ENCODE measurements at regions not wholly inside any gene's neighbourhood (a gene's known extent, or its start where the extent isn't known, plus 50 kb on each side); places are given as distances from the start of the nearest gene placed in this dataset.

DNA sequence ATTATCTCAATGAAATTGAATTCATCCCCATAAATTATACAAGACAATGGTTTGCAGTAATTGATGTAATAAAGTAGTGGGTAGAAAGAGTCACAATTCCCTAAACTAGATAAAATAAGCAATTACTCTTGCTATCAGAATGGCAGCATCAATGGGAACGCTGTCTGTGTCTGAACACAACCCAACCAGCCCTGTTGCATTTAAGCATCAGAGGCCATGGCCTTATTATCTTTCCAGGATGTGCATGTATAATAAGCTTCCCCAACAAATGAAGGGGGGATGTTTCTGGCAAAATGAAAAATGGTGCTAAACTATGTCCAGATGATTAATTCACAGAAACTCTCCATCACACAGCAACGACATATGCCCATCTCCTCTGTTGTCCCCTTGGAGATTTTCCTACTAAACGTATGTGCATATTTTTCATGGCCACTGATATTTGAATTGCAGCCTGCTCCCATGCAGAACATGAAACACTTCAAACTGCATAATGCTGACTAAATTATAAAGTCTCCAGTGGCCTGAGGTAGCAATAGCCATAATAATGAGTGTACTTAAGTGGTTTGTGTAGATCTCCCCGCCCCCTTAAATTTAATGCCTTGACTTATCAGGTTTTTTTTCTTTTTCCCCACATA is 306.9 kb upstream of the ADAMTS16 start:
- DNase-seq (ENCODE audit: insufficient read length, low spot score) (no peak), FAIRE-seq (no peak)

DNA sequence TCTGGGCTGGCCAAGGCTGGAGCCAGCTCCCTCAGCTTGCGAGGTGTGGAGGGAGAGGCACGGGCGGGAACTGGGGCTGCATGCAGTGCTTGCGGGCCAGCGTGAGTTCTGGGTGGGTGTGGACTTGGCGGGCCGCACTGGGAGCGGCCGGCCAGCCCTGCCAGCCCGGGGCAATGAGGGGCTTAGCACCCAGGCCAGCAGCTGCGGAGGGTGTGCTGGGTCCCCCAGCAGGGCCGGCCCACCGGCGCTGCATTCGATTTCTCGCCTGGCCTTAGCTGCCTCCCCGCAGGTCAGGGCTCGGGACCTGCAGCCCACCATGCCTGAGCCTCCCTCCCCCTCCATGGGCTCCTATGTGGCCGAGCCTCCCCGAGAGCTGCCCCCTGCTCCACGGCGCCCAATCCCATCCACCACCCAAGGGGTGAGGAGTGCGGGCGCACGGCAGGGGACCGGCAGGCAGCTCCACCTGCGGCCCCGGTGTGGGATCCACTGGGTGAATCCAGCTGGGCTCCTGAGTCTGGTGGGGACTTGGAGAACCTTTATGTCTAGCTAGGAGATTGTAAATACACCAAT is 302.6 kb upstream of the ADAMTS16 start:
- FAIRE-seq, result no peak

DNA sequence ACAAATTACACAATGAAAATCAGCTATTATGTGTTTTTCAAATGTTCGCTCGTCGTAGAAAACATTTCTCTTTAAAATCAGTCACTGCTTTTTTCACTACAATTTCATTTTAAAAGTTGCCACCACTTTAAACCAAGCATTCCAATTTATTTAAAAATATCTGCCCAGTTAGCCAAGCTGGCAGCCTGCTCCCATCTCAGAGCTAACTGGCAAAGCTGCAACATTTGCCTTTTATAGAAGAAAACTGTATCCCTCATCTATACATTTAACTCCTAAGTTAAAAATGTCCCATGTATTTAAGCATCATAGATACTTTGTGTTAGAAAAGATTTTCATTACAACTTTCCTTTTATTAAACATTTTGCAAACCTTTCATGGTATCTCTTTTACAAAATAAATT is 294.9 kb upstream of the ADAMTS16 start:
- no peak for FAIRE-seq

More for the DNA sequence above, 302.6 kb upstream of the ADAMTS16 start:
- DNase-seq (ENCODE audit: insufficient read length, low spot score), result no peak

DNA sequence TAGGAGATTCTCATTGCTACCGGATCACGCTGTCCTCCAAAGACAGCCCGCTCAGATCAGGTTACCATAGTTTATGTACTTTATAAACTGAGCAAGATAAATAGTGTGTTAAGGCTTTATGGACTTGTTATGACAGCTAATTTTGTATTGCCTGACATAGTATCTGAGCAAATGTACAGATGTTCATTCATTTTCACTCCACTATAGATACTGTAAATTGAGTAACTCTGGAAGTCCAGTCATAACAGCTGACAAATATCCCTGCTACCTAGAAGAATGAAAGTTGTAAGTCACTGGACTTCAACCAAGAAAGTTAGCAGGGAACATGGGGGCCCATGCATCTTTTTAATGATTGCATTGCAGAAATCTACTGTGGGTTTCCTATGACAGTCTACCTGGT is 292.4 kb upstream of the ADAMTS16 start:
- no peak for DNase-seq (ENCODE audit: insufficient read length, low spot score)
- FAIRE-seq, result no peak

More for the DNA sequence above, 294.9 kb upstream of the ADAMTS16 start:
- no peak for DNase-seq (ENCODE audit: insufficient read length, low spot score)

DNA sequence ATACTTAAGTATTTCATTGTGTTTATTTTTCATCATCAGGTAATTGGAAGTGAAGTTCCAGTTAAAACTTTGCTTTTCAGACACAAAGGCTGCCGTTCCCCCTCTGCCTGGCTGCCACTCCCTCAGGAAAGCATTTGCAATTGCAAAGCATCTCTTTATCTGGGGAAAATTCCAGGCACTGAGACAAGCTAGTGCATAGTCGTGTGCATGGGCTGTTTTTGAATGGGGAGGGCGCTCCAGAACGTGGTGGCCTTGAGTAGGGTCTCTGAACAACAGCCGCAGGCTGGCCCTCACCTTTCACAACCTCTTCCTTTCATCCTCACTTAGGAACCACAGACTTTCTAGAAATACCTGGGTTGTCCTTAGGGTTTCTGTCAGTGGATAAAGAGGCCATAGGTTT is 285.1 kb upstream of the ADAMTS16 start:
- no peak for DNase-seq (ENCODE audit: insufficient read length, low spot score)
- no peak for FAIRE-seq

DNA sequence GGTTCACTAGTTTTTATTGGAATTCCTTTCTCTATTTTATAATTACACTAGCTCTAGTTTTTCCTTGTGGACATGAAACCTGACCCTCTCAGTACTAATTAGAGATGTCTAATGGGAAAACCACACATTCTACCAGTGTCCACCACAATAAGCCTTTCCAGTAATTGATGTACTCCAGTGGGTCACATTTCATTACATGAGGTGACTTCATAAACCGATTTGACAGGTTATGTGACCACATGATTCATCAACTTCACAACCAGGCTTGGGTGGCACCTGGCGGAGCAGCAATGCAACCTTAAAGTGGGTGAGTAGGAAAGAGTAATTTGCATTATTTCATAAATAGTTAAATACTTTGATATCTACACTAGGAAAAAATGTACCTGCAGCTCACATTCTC is 284.2 kb upstream of the ADAMTS16 start:
- DNase-seq (ENCODE audit: insufficient read length, low spot score), result no peak
- no peak for FAIRE-seq

DNA sequence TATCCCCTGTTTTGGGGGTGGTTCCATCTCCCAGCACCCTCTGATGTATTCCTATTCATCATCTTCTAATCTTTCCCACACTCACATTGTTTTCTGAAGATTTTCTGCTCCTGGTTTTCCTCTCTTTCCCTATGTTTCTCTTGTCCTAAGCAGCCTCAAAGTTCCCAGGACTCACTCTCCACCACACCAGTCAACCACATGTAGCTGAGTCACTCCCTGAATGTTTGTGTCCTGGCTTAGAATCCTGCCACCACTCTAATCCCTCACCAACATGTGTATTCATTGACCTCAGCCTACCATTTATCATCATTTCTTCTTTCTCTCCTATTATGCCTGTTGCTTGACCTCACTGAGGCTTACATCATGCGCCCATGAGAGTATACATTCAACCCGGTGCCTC is 282.4 kb upstream of the ADAMTS16 start:
- FAIRE-seq (no peak), DNase-seq (ENCODE audit: insufficient read length, low spot score) (no peak)

DNA sequence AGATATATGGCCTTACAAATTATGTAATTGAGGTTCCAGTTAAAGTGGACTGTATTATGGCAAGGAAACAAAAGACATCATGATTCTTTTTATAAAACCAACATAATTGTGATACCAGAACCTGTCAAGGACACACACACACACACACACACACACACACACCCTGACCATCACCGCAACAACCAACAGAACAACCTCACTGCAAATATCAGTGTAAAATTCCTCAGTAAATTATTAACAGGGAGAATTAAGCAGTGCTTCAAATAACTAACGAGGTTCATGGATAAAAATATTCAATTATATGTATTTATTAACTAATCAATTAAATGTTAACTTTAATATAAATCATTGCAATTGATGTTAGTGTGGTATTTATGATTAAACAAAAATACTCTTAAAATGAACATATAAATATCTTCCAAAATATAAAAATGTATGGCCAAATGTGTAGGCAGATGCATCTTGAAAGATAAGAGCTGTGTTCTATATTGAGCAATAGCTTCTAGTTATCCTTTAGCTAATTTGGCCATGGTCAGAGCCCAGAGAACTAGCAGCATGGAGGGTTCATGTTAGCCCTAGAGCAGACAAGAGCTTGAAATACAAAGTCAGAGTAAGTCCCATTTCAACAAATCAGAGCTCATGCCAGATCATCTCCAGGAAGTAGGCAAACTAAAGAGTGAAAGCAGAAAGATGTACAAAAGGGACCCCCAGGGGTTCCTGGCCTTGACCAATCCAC is 280.5 kb upstream of the ADAMTS16 start:
- FAIRE-seq, result no peak
- no peak for DNase-seq (ENCODE audit: insufficient read length, low spot score)

DNA sequence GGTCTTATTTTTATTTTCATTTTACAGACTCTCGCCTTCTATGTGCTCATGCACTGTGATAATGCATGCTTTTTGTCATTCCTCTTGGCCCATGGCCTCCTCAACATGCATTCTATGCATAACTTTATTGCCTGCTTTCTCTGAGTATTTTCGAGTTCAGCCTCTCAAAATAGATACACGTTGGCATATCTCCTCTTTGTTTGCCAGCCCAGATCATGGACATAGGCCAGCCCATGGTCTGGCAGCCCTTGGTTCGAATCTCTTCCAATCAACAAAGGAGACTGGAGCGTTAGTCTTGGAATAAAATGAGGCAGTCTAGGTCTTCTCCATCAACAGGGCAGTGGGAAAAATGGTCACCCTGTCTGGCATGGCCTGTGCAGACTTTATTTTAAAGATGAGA is 279.5 kb upstream of the ADAMTS16 start:
- DNase-seq (ENCODE audit: insufficient read length, low spot score), result no peak

DNA sequence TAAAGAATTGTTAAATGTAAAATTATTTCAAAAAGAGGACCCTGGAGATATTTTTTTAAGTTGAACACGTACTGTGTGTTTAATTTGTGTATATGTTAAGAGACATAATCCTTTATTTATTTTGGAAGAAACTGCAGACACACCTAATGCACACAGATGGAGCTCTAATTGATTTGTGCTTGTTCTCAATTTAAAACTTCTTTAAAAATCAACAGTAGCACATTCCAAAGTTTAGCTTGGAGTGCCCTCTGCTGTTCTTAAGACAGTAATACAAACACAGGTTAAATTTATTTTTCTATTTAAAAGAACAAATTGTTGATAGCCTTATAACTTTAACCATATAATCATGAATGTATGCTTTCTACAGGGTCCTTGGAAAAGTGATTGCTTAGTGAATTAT is 277.6 kb upstream of the ADAMTS16 start:
- no peak for FAIRE-seq

More for the DNA sequence above, 279.5 kb upstream of the ADAMTS16 start:
- FAIRE-seq, result no peak

DNA sequence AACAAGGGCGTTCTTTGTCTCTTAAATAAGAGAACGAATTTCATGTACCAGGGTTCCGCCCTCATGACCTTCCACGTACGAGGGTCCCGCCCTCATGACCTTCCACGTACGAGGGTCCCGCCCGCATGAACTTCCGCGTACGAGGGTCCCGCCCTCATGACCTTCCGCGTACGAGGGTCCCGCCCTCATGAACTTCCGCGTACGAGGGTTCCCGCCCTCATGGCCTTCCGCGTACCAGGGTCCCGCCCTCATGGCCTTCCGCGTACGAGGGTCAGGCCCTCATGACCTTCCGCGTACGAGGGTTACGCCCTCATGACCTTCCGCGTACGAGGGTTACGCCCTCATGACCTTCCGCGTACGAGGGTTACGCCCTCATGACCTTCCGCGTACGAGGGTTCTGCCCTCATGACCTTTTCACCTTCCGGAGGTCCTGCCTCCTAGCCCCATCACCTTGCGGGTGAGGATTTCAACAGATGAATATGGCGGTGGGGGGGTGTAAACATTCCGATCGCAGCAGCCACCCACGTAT is 273.9 kb upstream of the ADAMTS16 start:
- DNase-seq (ENCODE audit: insufficient read length, low spot score) (no peak), FAIRE-seq (peak; percentile 49)

More for the DNA sequence above, 277.6 kb upstream of the ADAMTS16 start:
- DNase-seq (ENCODE audit: insufficient read length, low spot score), result peak; percentile 55

DNA sequence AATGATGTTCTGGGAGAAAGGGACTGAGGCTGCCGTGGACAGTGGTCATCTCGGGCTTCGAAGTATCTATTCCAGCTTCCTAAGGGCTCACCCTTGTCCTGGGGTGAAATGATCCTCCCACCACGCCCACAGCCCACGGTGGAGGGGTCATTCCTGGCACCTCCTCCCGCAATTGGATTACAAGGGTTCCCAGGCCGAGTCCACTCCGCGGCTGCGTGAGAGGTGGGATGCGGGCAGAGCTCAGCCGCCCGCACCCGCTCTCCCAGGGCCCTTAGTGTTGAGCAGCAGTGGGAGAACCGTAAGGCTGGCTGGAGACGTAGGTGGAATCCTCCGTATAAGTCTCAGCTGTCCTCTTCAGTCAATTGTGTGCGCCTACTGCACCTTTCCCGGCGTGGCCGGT is 273.3 kb upstream of the ADAMTS16 start:
- FAIRE-seq (no peak), DNase-seq (ENCODE audit: insufficient read length, low spot score) (no peak)

DNA sequence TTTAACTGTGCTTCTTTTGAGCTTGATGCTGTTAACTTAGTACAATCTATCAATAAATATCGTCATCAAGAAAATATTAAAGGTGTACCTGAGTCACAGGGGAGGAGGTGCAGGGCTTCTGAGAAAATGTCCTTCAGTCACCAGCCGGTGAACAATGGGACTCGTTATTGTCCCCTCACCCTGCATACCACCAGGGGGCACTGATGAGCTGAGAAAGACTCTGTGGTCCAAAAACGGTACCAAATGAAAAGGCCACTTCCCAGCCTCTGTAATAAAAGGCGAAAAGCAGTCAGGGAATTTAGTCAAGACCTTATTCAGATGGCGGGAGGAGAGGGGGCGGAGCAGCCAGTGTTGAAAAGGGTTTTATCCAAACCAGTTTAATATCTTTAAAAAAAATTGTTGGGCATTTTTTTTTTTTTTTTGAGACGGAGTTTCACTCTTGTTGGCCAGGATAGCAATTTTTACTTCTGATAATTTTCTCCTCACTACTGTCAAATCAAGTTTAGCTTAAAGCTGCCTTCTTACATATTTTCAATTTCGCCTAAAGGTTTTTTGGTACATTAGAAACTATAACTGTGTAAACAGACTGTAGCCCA is 271.9 kb upstream of the ADAMTS16 start:
- no peak for FAIRE-seq
- DNase-seq (ENCODE audit: insufficient read length, low spot score), result peak; percentile 80

DNA sequence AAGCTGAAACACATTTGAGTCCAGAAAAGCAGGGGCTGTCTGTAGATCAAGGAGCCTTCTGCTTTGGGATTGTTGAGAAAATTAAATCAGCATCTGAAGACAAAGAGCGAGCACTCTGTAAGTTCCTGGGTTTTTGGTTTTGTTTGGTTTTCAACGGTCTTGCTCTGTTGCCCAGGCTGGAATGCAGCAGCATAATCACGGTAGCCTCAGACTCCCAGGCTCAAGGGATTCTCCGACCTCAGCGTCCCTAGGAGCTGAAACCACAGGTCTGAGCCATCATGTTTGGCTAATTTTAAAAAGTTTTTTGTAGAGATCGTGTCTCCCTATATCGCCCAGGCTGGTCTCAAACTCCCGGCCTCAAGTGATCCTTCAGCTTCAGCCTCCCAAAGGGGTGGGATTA is 266.5 kb upstream of the ADAMTS16 start:
- FAIRE-seq (no peak), DNase-seq (ENCODE audit: insufficient read length, low spot score) (no peak)

DNA sequence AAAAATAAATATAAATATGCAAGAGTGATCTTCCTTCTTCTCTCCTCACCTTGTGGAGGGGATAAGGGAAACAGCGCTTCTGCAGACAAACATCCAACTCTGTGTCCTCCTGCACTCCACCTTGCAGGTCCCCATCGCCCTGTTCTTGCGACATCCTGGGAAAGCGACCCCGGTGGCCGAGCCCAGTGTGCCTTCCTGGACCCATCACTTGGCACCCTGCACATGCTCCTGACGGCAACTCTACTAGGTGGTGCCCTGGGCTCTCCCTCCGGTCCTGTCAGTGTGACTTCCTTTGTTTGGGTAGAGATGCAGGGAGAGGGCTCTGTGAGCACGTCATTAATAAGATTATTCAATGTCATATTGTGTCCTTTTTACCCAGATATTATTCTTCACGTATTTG is 266.0 kb upstream of the ADAMTS16 start:
- FAIRE-seq, result no peak
- DNase-seq (ENCODE audit: insufficient read length, low spot score), result no peak

DNA sequence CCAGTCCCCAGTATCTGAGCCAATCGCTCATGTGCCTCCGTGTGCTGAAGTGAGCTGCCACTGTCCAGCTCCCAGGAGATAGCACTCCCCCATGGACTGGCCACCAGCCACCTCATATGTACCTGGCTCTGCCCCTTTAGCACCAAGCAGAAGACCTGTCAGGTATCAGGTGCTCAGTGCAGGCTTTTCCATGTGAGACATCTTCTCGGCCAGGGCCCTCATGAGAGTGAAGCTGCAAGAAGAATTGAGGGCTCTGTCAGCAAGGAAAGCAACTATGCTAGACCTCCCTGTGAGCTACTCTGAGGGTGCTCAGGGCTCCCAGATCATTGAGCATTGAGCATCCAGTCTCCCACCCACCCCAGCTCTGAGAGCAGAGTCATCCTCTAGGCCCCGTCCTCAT is 264.2 kb upstream of the ADAMTS16 start:
- DNase-seq (ENCODE audit: insufficient read length, low spot score), result no peak
- FAIRE-seq, result no peak

DNA sequence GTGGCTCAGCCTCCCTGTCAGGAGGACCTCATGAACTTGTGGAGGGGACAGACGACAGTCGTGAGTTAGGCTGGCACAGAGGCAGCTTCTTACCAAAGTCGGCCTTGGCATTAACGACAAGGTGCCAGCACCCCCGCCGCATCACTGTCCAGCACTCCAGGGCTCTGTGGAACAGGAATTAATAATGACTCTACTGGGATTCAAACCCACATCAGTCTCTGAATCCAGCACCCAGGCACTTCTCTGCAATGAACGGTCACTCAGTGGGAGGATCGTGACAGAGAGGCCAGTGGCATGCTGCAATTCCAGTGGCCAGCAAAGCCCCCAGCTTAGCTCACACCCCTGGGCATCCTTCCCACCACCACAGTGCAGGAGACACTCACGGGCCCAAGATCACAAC is 263.3 kb upstream of the ADAMTS16 start:
- no peak for FAIRE-seq

DNA sequence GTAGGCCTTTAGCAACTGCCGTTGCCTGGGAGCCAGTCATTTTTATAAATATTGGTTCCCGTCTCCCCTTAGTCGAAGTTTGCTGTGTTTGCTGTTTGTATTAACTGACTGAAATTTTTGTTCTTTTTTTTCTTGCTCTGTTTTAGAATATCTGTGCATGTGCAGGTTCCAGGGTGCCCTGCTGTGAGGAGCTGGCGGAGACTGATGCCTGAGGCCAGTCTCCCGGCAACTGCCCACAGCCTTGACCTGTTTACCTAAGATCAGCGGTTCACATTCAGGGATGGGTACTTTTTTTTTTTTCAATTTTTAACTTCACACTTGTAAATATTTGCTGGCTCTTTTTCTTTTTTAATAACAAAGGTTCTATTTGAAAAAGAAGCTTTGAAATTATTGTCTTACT is 262.6 kb upstream of the ADAMTS16 start:
- DNase-seq (ENCODE audit: insufficient read length, low spot score) (no peak), FAIRE-seq (no peak)

More for the DNA sequence above, 263.3 kb upstream of the ADAMTS16 start:
- no peak for DNase-seq (ENCODE audit: insufficient read length, low spot score)

DNA sequence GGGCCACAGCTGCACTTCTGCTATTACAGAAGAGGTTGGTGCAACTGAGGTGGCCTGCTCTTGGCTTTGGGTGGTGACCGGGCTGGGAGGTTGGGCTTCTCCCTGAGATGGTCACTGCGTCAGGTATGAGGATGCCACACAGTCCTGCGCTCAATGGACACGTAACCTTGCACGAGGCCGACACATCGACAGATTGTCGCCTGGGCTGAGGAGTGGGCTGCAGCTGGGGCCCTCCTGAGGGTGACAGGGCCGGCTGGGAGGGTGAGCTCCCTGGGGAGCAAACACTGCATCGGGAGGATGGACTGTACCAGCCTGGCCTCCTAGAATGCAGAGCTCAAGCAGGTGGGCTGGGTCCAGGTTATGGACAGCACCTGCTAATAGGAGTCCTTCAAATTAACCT is 261.1 kb upstream of the ADAMTS16 start:
- no peak for DNase-seq (ENCODE audit: insufficient read length, low spot score)
- FAIRE-seq, result no peak

DNA sequence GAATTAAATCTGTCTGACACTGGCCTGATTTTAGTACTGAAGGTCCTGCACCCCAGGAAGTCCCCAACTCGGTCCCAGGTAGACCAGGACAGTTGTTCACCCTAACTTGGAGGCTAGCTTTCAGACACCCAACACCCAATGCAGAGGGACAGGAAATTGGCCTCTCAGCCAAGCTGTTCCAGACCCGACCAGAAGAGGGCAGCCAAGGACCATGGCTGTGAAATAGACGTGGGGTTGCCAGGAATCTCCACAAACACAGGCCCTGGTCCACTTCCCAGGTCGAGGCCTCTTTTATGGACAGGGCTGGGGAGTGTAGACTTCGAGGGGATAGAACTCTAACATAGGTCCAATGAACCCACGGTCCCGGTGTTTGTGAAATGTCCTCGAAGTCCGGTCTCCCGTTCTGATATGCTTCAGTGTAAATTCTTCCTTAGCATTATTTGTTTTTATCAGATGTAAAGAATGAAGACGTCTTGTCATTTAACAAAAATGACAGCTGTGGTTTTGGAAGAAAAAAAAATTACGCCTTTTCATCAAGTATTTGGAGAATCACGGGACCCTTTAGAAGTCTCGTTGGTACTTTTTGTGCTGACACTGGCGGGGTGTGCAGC is 260.3 kb upstream of the ADAMTS16 start:
- FAIRE-seq, result peak; percentile 90
- DNase-seq (ENCODE audit: insufficient read length, low spot score), result peak; percentile 89

DNA sequence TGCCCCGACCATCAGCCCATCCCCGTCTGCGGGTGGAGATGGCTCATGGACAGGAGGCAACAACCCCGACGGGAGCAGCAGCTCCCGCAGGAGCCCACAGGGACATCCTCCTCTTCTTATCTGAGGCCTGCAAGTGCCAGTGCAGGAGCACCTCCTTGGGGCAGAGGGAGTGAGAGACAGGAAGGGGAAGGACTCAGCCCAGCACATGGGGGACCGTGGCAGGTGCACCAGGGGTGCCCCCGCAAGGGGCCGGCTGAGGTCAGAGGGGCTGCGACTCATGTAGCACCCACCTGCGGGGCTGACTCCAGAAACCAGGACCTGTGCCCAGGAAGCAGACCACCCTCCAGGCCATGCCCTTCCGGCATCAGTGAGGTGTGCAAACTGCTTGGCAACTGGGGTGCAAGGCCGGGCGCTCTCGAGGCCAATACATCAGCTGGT is 259.8 kb upstream of the ADAMTS16 start:
- FAIRE-seq, result no peak
- DNase-seq (ENCODE audit: insufficient read length, low spot score), result no peak

Data from HTR-8/SVneo (cell line).